SK-N-SH (cell line): ENCODE measurements at regions not wholly inside any gene's neighbourhood (a gene's known extent, or its start where the extent isn't known, plus 50 kb on each side); places are given as distances from the start of the nearest gene placed in this dataset.

Experiments
- CTCF ChIA-PET: fragments of 300-600, 350-600 bp; formaldehyde crosslinking; extraction: SDS; loops from one replicate; lab custom pipeline; 2021; lab: Yijun Ruan, JAX
- POLR2A ChIA-PET: fragments of 350-600 bp; sonication (Branson Sonifier 250); formaldehyde crosslinking; extraction: SDS; loops from one replicate; lab custom pipeline; 2020; ENCODE audit warnings: antibody characterized with exemption, inconsistent platforms; lab: Yijun Ruan, JAX
- DNase-seq: peaks from one replicate; pipeline ENCODE4 v3.0.0; 2012
- H2AFZ ChIP-seq: fragments of 200-600 bp; sonication (generic); 2 replicates; pipeline ENCODE4 v1.8.1; 2016; ENCODE audit warnings: antibody characterized with exemption, mild to moderate bottlenecking, low read depth
- H3F3A ChIP-seq: fragments of 200-600 bp; sonication (generic); replicated peaks from 2 replicates; pipeline ENCODE3; 2016; ENCODE audit warnings: antibody characterized with exemption, mild to moderate bottlenecking; ENCODE audit not compliant: insufficient read depth
- H3K27ac ChIP-seq, 2 experiments: fragments of 200-500 bp in 1 of 2; fragments of 200-600 bp in 1 of 2; sonication (Bioruptor generic) in 1 of 2; sonication (generic), shearing (Covaris generic) in 1 of 2; 2 replicates each; pipeline versions ENCODE4 v1.5.1 to v1.6.1; 2014 to 2016; ENCODE audit warnings: low read depth in 2 of 2, inconsistent platforms in 1 of 2, low read length in 1 of 2, mild to moderate bottlenecking in 1 of 2, mixed read lengths in 1 of 2
- H3K27me3 ChIP-seq: fragments of 200-600 bp; sonication (generic), shearing (Covaris generic); 2 replicates; pipeline ENCODE4 v1.6.1; 2016; ENCODE audit warnings: mixed run types; ENCODE audit not compliant: insufficient read depth
- H3K36me3 ChIP-seq, 2 experiments: fragments of 200-500 bp in 1 of 2; fragments of 200-600 bp in 1 of 2; sonication (Bioruptor generic) in 1 of 2; sonication (generic) in 1 of 2; replicated peaks in 1 of 2; 2 replicates each; pipeline versions ENCODE3 to v1.5.1; 2014 to 2016; ENCODE audit warnings: low read length in 1 of 2, mild to moderate bottlenecking in 1 of 2; ENCODE audit not compliant: insufficient read depth in 2 of 2, control insufficient read depth in 1 of 2
- H3K4me1 ChIP-seq, 2 experiments: fragments of 200-500 bp in 1 of 2; fragments of 200-600 bp in 1 of 2; sonication (Bioruptor generic) in 1 of 2; sonication (generic), shearing (Covaris generic) in 1 of 2; 2 replicates each; pipeline versions ENCODE4 v1.5.1 to v1.6.1; 2014 to 2016; ENCODE audit warnings: low read depth in 1 of 2, low read length in 1 of 2, mixed run types in 1 of 2; ENCODE audit not compliant: insufficient read depth in 2 of 2, control insufficient read depth in 1 of 2
- H3K4me2 ChIP-seq: fragments of 200-600 bp; sonication (generic), shearing (Covaris generic); 2 replicates; pipeline ENCODE4 v1.6.1; 2017; ENCODE audit warnings: mixed run types
- H3K4me3 ChIP-seq, 2 experiments: fragments of 200-500 bp in 1 of 2; fragments of 200-600 bp in 1 of 2; sonication (Bioruptor generic) in 1 of 2; sonication (generic), shearing (Covaris generic) in 1 of 2; 2 replicates each; pipeline versions ENCODE4 v1.5.1 to v1.8.1; 2014 to 2016; ENCODE audit warnings: low read depth in 2 of 2, inconsistent platforms in 1 of 2, low read length in 1 of 2, mild to moderate bottlenecking in 1 of 2, mixed read lengths in 1 of 2, moderate library complexity in 1 of 2
- H3K79me2 ChIP-seq: fragments of 200-600 bp; sonication (generic); 2 replicates; pipeline ENCODE4 v1.8.1; 2017; ENCODE audit warnings: mild to moderate bottlenecking; ENCODE audit not compliant: insufficient read depth
- H3K9ac ChIP-seq: fragments of 200-600 bp; sonication (generic); 2 replicates; pipeline ENCODE4 v1.6.1; 2017; ENCODE audit warnings: mixed run types
- H3K9me2 ChIP-seq: fragments of 200-600 bp; sonication (generic); 2 replicates; pipeline ENCODE4 v1.6.1; 2017; ENCODE audit warnings: mixed run types
- H3K9me3 ChIP-seq: fragments of 200-600 bp; sonication (generic); 2 replicates; pipeline ENCODE4 v1.6.1; 2017; ENCODE audit warnings: mixed run types, mild to moderate bottlenecking, moderate library complexity
- H4K20me1 ChIP-seq: fragments of 200-600 bp; sonication (generic); 2 replicates; pipeline ENCODE4 v1.6.1; 2017; ENCODE audit warnings: mild to moderate bottlenecking, mixed run types; ENCODE audit not compliant: insufficient read depth
- EP300 ChIP-seq, 2 experiments: IDR thresholded peaks; 2 replicates each; pipeline versions ENCODE4 v1.4.0 to v1.6.1; 2012; ENCODE audit warnings: borderline replicate concordance in 1 of 2, low read depth in 1 of 2, low read length in 1 of 2
- FOSL2 ChIP-seq: IDR thresholded peaks from 2 replicates; pipeline ENCODE4 v1.4.0; 2012; ENCODE audit warnings: low read depth, mild to moderate bottlenecking, moderate library complexity, borderline replicate concordance
- MEF2A ChIP-seq: IDR thresholded peaks from 2 replicates; pipeline ENCODE4 v1.4.0; 2012; ENCODE audit warnings: low read depth, borderline replicate concordance
- NRF1 ChIP-seq: IDR thresholded peaks from 2 replicates; pipeline ENCODE4 v1.6.1; 2012; ENCODE audit warnings: low read depth, mild to moderate bottlenecking, low read length
- POLR2AphosphoS5 ChIP-seq: IDR thresholded peaks from 2 replicates; pipeline ENCODE4 v1.6.1; 2012; ENCODE audit warnings: low read depth, low read length
- RCOR1 ChIP-seq: fragments of 150-350 bp; IDR thresholded peaks from 2 replicates; pipeline ENCODE4 v1.6.1; 2017; ENCODE audit warnings: antibody characterized with exemption, low read length
- SIN3A ChIP-seq: IDR thresholded peaks from 2 replicates; pipeline ENCODE4 v1.6.1; 2012; ENCODE audit warnings: low read depth, mild to moderate bottlenecking, low read length, moderate library complexity, borderline replicate concordance
- TAF1 ChIP-seq: IDR thresholded peaks from 2 replicates; pipeline ENCODE4 v1.6.1; 2012; ENCODE audit warnings: low read depth, mild to moderate bottlenecking, low read length, moderate library complexity, borderline replicate concordance
- TCF12 ChIP-seq: IDR thresholded peaks from 2 replicates; pipeline ENCODE4 v1.4.0; 2012
- YY1 ChIP-seq: IDR thresholded peaks from 2 replicates; pipeline ENCODE4 v1.4.0; 2012; ENCODE audit warnings: low read depth, mild to moderate bottlenecking
- WGBS: methylation state at CpG from one replicate; pipeline ENCODE4 v1.1.6; 2017; ENCODE audit warnings: low lambda C conversion rate; 5-methylcytosine and 5-hydroxymethylcytosine counted together
- TF ChIP-seq, protein P1 (sequence below): IDR thresholded peaks from 2 replicates; pipeline ENCODE4 v1.4.0; 2012; ENCODE audit warnings: low read depth, borderline replicate concordance
- TF ChIP-seq, protein P2 (sequence below): fragments of 150-350 bp; IDR thresholded peaks from 2 replicates; pipeline ENCODE4 v1.6.1; 2016; ENCODE audit warnings: mild to moderate bottlenecking, low read depth, low read length
- TF ChIP-seq, protein P3 (sequence below): IDR thresholded peaks from 2 replicates; pipeline ENCODE4; 2012
- TF ChIP-seq, protein P4 (sequence below): IDR thresholded peaks from 2 replicates; pipeline ENCODE4 v1.6.1; 2012; ENCODE audit warnings: mild to moderate bottlenecking, low read depth, low read length, moderate library complexity

DNA sequence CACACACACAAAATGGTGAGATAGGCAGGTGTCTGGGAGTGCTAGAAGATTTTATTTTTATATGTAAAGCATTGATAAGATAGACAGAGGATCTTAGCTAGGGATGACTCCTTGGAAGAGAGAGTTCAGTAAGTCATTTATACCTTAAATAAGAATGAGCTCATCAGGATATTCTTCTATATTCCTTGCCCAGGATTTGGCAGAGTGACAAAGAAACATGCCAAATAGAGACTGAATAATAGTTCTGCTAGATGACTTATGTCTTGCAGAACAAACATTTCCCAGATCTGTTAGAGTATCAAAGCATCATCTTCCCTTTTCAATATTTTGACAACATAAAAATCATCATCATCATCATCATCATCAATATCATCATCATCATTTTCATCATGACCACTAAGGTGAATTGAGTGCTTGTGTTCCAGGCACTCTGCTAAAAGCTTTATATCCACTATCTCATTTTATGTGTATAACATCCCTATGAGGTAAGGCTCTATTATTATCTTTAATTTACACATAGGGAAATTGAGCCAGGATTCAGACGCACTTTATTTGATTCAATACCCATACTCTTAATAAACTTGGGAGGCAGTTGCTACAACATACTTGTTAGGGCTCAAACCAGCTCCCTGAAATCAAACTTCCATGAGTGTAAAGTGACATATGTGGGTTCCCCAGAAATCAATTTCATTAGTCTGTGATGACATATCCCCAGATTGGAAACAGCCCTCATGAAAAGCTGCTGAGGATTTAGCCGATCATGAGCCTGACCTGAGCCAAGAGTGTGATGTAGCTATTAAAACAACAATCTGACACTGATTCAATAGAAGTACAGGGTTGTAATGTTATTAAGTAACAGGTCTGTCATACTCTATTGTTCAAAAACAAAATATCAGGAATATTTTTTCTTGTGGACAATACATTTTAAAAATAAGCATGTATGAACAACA is 176.3 kb upstream of the SEMA6A start:
- Histone ChIP-seq H2AFZ (no peak overlapping the region), H3K36me3 (no peaks in the 10 kb centered on the region), H3K4me2 (no peak overlapping the region), H3K79me2 (no peaks in the 10 kb centered on the region), H3K9me2 (no peaks in the 10 kb centered on the region), H3K4me3 (no peak overlapping the region), H4K20me1 (no peaks in the 10 kb centered on the region), H3K9ac (no peak overlapping the region), H3F3A (no peaks in the 10 kb centered on the region), H3K4me1 (no peaks in the 10 kb centered on the region), H3K9me3 (no peaks in the 10 kb centered on the region), H3K27me3 (no peaks in the 10 kb centered on the region), H3K27ac (no peak overlapping the region)
- WGBS = 56% methylated on average over 2 of the region's 2 CpGs
- TF ChIP-seq MEF2A (no peak), EP300 (IDR thresholded peaks at IDR 0.05; ENCODE audit: borderline replicate concordance in 1 of 2, low read depth in 1 of 2, low read length in 1 of 2) (no peak)
- TF ChIP-seq, protein P1, sequence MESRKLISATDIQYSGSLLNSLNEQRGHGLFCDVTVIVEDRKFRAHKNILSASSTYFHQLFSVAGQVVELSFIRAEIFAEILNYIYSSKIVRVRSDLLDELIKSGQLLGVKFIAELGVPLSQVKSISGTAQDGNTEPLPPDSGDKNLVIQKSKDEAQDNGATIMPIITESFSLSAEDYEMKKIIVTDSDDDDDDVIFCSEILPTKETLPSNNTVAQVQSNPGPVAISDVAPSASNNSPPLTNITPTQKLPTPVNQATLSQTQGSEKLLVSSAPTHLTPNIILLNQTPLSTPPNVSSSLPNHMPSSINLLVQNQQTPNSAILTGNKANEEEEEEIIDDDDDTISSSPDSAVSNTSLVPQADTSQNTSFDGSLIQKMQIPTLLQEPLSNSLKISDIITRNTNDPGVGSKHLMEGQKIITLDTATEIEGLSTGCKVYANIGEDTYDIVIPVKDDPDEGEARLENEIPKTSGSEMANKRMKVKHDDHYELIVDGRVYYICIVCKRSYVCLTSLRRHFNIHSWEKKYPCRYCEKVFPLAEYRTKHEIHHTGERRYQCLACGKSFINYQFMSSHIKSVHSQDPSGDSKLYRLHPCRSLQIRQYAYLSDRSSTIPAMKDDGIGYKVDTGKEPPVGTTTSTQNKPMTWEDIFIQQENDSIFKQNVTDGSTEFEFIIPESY = no peak
- POLR2A ChIA-PET = no interaction called here
- no peak for DNase-seq
- CTCF ChIA-PET = interaction anchor here (1.0 to 1.2 kb wide), 2 partner anchors 8 to 9 kb away, joined by 3 read pairs; no protein-coding TSS in a partner anchor

DNA sequence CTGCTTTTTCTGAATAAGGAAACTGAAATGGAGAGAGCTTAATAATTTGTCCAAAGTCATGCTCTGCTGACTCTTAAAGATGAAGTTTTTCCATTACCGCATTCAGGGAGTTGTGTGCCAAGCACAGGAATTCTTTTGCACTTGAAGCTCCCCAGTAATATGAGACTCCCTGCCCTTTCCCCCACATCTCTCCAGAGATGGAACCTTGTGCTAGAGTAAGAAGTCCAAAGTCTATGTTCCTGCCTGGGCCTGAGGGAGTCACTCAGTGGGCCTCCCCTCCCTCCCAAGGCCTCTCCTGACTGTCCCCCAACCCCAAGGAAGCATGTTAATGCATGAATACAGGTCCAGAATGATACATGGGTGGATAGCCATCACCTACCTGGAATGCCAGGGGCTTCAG is 173.3 kb upstream of the SEMA6A start:
- Histone ChIP-seq H3K9me2 (no peaks in the 10 kb centered on the region), H3K9me3 (no peaks in the 10 kb centered on the region), H3F3A (no peaks in the 10 kb centered on the region), H3K36me3 (no peaks in the 10 kb centered on the region)
- DNase-seq = no peak
- 70% methylated on average over 1 of the region's 1 CpG for WGBS
- TF ChIP-seq, protein P2, sequence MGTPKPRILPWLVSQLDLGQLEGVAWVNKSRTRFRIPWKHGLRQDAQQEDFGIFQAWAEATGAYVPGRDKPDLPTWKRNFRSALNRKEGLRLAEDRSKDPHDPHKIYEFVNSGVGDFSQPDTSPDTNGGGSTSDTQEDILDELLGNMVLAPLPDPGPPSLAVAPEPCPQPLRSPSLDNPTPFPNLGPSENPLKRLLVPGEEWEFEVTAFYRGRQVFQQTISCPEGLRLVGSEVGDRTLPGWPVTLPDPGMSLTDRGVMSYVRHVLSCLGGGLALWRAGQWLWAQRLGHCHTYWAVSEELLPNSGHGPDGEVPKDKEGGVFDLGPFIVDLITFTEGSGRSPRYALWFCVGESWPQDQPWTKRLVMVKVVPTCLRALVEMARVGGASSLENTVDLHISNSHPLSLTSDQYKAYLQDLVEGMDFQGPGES = no peak
- TF ChIP-seq SIN3A (no peak), TAF1 (no peak), POLR2AphosphoS5 (no peak), RCOR1 (no peak), YY1 (no peak), EP300 (IDR thresholded peaks at IDR 0.05; ENCODE audit: borderline replicate concordance in 1 of 2, low read depth in 1 of 2, low read length in 1 of 2) (no peak), NRF1 (no peak), FOSL2 (no peak), TCF12 (no peak)
- TF ChIP-seq, protein P3, sequence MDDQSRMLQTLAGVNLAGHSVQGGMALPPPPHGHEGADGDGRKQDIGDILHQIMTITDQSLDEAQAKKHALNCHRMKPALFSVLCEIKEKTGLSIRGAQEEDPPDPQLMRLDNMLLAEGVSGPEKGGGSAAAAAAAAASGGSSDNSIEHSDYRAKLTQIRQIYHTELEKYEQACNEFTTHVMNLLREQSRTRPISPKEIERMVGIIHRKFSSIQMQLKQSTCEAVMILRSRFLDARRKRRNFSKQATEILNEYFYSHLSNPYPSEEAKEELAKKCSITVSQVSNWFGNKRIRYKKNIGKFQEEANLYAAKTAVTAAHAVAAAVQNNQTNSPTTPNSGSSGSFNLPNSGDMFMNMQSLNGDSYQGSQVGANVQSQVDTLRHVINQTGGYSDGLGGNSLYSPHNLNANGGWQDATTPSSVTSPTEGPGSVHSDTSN = no peak
- TF ChIP-seq, protein P4, sequence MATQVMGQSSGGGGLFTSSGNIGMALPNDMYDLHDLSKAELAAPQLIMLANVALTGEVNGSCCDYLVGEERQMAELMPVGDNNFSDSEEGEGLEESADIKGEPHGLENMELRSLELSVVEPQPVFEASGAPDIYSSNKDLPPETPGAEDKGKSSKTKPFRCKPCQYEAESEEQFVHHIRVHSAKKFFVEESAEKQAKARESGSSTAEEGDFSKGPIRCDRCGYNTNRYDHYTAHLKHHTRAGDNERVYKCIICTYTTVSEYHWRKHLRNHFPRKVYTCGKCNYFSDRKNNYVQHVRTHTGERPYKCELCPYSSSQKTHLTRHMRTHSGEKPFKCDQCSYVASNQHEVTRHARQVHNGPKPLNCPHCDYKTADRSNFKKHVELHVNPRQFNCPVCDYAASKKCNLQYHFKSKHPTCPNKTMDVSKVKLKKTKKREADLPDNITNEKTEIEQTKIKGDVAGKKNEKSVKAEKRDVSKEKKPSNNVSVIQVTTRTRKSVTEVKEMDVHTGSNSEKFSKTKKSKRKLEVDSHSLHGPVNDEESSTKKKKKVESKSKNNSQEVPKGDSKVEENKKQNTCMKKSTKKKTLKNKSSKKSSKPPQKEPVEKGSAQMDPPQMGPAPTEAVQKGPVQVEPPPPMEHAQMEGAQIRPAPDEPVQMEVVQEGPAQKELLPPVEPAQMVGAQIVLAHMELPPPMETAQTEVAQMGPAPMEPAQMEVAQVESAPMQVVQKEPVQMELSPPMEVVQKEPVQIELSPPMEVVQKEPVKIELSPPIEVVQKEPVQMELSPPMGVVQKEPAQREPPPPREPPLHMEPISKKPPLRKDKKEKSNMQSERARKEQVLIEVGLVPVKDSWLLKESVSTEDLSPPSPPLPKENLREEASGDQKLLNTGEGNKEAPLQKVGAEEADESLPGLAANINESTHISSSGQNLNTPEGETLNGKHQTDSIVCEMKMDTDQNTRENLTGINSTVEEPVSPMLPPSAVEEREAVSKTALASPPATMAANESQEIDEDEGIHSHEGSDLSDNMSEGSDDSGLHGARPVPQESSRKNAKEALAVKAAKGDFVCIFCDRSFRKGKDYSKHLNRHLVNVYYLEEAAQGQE = no peak
- TF ChIP-seq, all 33 proteins: peak for 0
- POLR2A ChIA-PET = no interaction called here
- no peaks in the 10 kb centered on the region for H3K27me3 ChIP-seq
- H2AFZ ChIP-seq = no peak overlapping the region
- no peaks in the 10 kb centered on the region for H3K79me2 ChIP-seq
- CTCF ChIA-PET = interaction anchor here (1.0 kb wide), 1 partner anchor 25 kb away, joined by 3 read pairs; no protein-coding TSS in a partner anchor
- no peak overlapping the region for H3K9ac ChIP-seq
- no peak overlapping the region for H3K4me2 ChIP-seq
- no peak overlapping the region for H3K27ac ChIP-seq
- no peaks in the 10 kb centered on the region for H3K4me1 ChIP-seq
- H3K4me3 ChIP-seq = no peak overlapping the region
- no peaks in the 10 kb centered on the region for H4K20me1 ChIP-seq
